ACC112 (cell line): ENCODE measurements at regions not wholly inside any gene's neighbourhood (a gene's known extent, or its start where the extent isn't known, plus 50 kb on each side); places are given as distances from the start of the nearest gene placed in this dataset.

ENCODE experiments used
- H2AFZ ChIP-seq: fragments of 200-600 bp; sonication (generic); one replicate; pipeline ENCODE4 v1.6.0; 2017; ENCODE audit warnings: antibody characterized with exemption, low read length; ENCODE audit not compliant: unreplicated experiment
- H3K27ac ChIP-seq: fragments of 200-600 bp; sonication (generic); 2 replicates; pipeline ENCODE4 v1.5.1; 2014; ENCODE audit warnings: low read depth, mild to moderate bottlenecking, antibody characterized with exemption, low read length, moderate library complexity
- H3K27me3 ChIP-seq: fragments of 200-600 bp; sonication (generic); 2 replicates; pipeline ENCODE4 v1.6.1; 2014; ENCODE audit warnings: mild to moderate bottlenecking, antibody characterized with exemption, low read length, moderate library complexity, mixed read lengths; ENCODE audit not compliant: insufficient read depth
- H3K36me3 ChIP-seq: fragments of 200-600 bp; sonication (generic); 2 replicates; pipeline ENCODE4 v1.6.1; 2016; ENCODE audit warnings: mild to moderate bottlenecking, antibody characterized with exemption, low read length, moderate library complexity, mixed read lengths; ENCODE audit not compliant: insufficient read depth
- H3K4me1 ChIP-seq: fragments of 200-600 bp; sonication (generic); one replicate; pipeline ENCODE4 v1.6.1; 2016; ENCODE audit warnings: low read length, mixed read lengths; ENCODE audit not compliant: insufficient read depth, unreplicated experiment, control insufficient read depth
- H3K4me3 ChIP-seq: fragments of 200-600 bp; sonication (generic); 2 replicates; pipeline ENCODE4 v1.5.1; 2014; ENCODE audit warnings: mild to moderate bottlenecking, low read depth, low read length
- H3K79me2 ChIP-seq: fragments of 200-600 bp; sonication (generic); one replicate; pipeline ENCODE4 v1.6.0; 2016; ENCODE audit warnings: low read length; ENCODE audit not compliant: control insufficient read depth, unreplicated experiment, insufficient read depth

- Histone ChIP-seq H3K27ac (no peak overlapping the region), H2AFZ (no peak overlapping the region), H3K27me3 (no peaks in the 10 kb centered on the region), H3K4me1 (no peaks in the 10 kb centered on the region), H3K4me3 (no peak overlapping the region), H3K79me2 (no peaks in the 10 kb centered on the region), H3K36me3 (no peaks in the 10 kb centered on the region)
Measured at GRCh38 chr2:163828771-163829170, 93.0 kb upstream of the FIGN start.

DNA sequence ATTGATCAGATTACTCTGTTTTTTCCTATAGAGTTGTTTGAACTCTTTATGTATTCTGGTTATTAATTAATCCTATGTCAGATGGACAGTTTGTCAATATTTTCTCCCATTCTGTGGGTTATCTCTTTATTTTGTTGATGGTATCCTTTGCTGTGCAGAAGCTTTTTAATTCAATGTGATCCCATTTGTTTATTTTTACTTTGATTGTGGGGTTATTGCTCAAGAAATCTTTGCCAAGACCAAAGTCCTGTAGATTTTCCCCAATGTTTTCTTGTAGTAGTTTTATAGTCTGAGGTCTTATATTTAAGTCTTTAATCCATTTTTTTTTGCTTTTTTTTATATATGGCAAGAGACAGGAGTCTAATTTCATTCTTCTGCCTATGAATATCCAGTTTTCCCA lies 86.2 kb upstream of the FIGN start:
- H2AFZ ChIP-seq, result no peak overlapping the region

GRCh38 chr2:163812926-163813520 lies 77.2 kb upstream of the FIGN start:
- H3K27ac ChIP-seq, result no peak overlapping the region
- H3K79me2 ChIP-seq, result no peaks in the 10 kb centered on the region
- no peak overlapping the region for H2AFZ ChIP-seq
- H3K27me3 ChIP-seq, result no peaks in the 10 kb centered on the region
- H3K4me1 ChIP-seq, result no peaks in the 10 kb centered on the region
- no peak overlapping the region for H3K4me3 ChIP-seq
- no peaks in the 10 kb centered on the region for H3K36me3 ChIP-seq

More for the DNA sequence above, 86.2 kb upstream of the FIGN start:
- Histone ChIP-seq H3K36me3 (no peaks in the 10 kb centered on the region), H3K27me3 (no peaks in the 10 kb centered on the region), H3K4me3 (no peak overlapping the region), H3K4me1 (no peaks in the 10 kb centered on the region), H3K79me2 (no peaks in the 10 kb centered on the region), H3K27ac (no peak overlapping the region)

- Histone ChIP-seq H3K4me3 (no peak overlapping the region), H3K27me3 (no peaks in the 10 kb centered on the region), H3K79me2 (no peaks in the 10 kb centered on the region), H3K27ac (no peak overlapping the region), H3K36me3 (no peaks in the 10 kb centered on the region), H2AFZ (no peak overlapping the region), H3K4me1 (no peaks in the 10 kb centered on the region)
Measured at GRCh38 chr2:163808406-163808805, 72.6 kb upstream of the FIGN start.

DNA sequence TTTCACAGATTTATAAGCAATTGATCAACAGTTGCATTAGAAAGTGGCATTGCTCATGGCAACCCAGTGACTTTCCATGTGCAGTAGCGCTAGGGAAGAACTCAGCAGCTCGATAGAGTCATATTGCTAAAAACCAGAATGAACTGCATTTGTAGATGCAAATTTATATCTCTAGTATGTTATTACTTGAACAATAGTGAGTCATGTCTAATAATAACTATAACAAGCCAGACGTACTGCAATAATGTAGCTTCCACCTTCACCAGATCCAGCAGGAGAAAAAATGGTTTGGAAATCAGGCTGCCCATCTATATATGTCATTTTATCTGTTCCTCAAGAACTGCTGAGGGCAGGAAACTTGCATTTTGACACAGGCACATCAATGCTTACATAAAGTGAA lies 66.5 kb upstream of the FIGN start:
- Histone ChIP-seq H3K4me3 (no peak overlapping the region), H2AFZ (no peak overlapping the region), H3K36me3 (no peaks in the 10 kb centered on the region), H3K4me1 (no peaks in the 10 kb centered on the region), H3K27me3 (no peaks in the 10 kb centered on the region), H3K27ac (no peak overlapping the region), H3K79me2 (no peaks in the 10 kb centered on the region)

DNA sequence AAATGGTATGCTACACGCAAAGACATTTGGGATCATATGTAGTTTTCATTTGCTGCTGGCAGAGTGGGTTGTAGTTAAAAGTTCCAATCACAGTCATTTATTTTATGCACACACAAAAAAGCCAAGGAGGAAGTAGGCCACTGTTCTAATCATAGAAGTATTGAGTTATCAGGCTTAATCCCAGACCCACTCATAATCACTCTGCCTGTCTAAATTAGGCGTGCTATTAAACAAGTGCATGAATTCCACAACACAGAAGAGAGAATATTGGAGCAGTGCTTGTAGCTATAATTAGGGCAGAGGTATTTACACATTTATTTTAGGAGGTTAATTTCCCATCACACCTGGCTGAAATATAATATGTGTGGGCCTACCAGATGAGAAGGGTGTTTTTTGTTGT lies 65.7 kb upstream of the FIGN start:
- H2AFZ ChIP-seq, result no peak overlapping the region
- no peak overlapping the region for H3K4me3 ChIP-seq
- no peaks in the 10 kb centered on the region for H3K79me2 ChIP-seq
- no peaks in the 10 kb centered on the region for H3K27me3 ChIP-seq
- no peaks in the 10 kb centered on the region for H3K36me3 ChIP-seq
- H3K4me1 ChIP-seq, result no peaks in the 10 kb centered on the region
- no peak overlapping the region for H3K27ac ChIP-seq

DNA sequence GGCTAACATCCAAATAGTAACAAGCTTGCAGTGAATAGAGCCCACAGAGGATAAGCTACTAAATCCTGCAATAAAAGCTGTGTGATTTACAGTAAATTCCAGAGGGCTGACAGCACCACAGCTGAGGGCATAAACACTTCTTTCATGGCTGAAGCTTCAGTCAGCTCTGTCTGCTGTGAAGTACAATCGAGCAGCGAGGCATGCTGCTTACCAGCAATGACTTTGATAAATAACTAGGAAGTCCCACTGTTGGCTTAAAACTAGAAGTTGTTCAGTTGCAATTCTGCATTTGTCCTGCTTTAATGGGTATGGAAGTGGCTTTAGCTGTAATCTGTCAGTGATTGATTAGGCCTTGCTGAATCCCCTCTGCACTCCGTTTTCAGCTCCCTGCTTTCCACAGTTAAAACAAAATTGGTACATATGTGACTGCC lies 65.2 kb upstream of the FIGN start:
- H3K79me2 ChIP-seq, result no peaks in the 10 kb centered on the region

DNA sequence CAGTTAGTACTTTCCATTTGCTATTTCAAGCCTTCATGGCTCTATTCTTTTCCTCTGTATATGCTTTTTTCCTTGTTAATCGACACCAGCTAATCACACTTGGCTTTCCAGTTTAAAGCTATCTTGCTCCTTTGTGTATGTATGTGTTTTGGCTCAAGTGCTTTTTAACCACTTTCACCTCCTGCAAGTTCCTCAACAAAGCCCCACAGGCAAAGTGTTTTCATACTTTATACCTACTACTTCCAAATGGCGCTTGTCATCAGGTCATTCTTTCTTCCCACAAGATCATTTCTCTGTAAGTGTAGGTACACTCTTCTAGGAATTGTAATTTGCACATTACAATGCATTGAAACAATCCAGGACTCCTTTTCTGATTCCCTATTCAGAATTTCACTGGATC lies 64.0 kb upstream of the FIGN start:
- H3K4me1 ChIP-seq, result no peaks in the 10 kb centered on the region
- H2AFZ ChIP-seq, result no peak overlapping the region
- no peaks in the 10 kb centered on the region for H3K36me3 ChIP-seq
- H3K27ac ChIP-seq, result no peak overlapping the region
- no peaks in the 10 kb centered on the region for H3K79me2 ChIP-seq
- H3K4me3 ChIP-seq, result no peak overlapping the region
- H3K27me3 ChIP-seq, result no peaks in the 10 kb centered on the region

More for the DNA sequence above, 65.2 kb upstream of the FIGN start:
- H3K36me3 ChIP-seq, result no peaks in the 10 kb centered on the region
- H3K4me1 ChIP-seq, result no peaks in the 10 kb centered on the region
- peak overlapping the region; percentile 50 for H2AFZ ChIP-seq
- H3K27me3 ChIP-seq, result no peaks in the 10 kb centered on the region
- no peak overlapping the region for H3K27ac ChIP-seq
- H3K4me3 ChIP-seq, result no peak overlapping the region

DNA sequence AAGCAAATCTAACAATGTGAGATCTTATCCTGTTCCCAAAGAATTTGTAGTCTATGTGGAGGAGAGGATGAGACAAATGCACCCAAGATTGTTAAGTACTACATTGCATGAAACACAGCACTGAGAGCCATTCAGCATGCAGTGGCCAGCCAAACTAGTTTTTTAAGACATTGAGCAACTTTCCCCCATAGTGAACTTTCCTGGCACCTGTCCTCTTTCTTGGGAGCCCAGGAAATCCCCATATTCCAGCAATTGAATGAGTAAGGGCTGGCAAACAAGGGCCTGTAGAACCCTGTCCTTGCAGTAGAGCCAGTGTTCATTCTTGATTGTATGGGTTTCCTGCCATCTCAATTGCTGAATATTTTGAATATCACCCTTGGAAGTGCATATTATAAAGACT lies 58.8 kb upstream of the FIGN start:
- Histone ChIP-seq H3K27me3 (no peaks in the 10 kb centered on the region), H3K4me3 (no peak overlapping the region), H3K4me1 (no peaks in the 10 kb centered on the region), H3K27ac (no peak overlapping the region), H3K79me2 (no peaks in the 10 kb centered on the region), H2AFZ (no peak overlapping the region), H3K36me3 (no peaks in the 10 kb centered on the region)
